SK-N-SH treated with all-trans-retinoic acid at 6 μM for 48 hours (cell line): ENCODE measurements at regions not wholly inside any gene's neighbourhood (a gene's known extent, or its start where the extent isn't known, plus 50 kb on each side); places are given as distances from the start of the nearest gene placed in this dataset.

ENCODE experiments used
- ESRRG ChIP-seq: fragments of 250-450 bp; sonication (Bioruptor Pico); IDR thresholded peaks from 2 replicates; pipeline ENCODE4 v1.6.1; 2021; ENCODE audit warnings: mild to moderate bottlenecking
- PPARA ChIP-seq: fragments of 250-450 bp; sonication (Bioruptor Pico); IDR thresholded peaks from 2 replicates; pipeline ENCODE4 v1.5.0; 2020; ENCODE audit warnings: mild to moderate bottlenecking, borderline replicate concordance
- SNAI2 ChIP-seq: fragments of 250-450 bp; sonication (Bioruptor Pico); IDR thresholded peaks from 2 replicates; pipeline ENCODE4 v1.5.0; 2020; ENCODE audit warnings: mild to moderate bottlenecking, moderate library complexity
- TOX ChIP-seq: fragments of 250-450 bp; sonication (Bioruptor Pico); IDR thresholded peaks from 2 replicates; pipeline ENCODE4 v1.8.0; 2021; ENCODE audit warnings: mild to moderate bottlenecking, moderate library complexity, borderline replicate concordance
- ZC3H10 ChIP-seq: fragments of 250-450 bp; sonication (Bioruptor Pico); IDR thresholded peaks from 2 replicates; pipeline ENCODE4 v1.5.1; 2021; ENCODE audit warnings: mild to moderate bottlenecking, moderate library complexity
- ZFP3 ChIP-seq: fragments of 250-450 bp; sonication (Bioruptor Pico); IDR thresholded peaks from 2 replicates; pipeline ENCODE4 v1.5.0; 2020; ENCODE audit warnings: mild to moderate bottlenecking, moderate library complexity
- ZFP30 ChIP-seq: fragments of 450-650 bp; formaldehyde crosslinking; IDR thresholded peaks from 2 replicates; pipeline ENCODE4 v1.5.0; 2022; ENCODE audit warnings: mild to moderate bottlenecking, moderate library complexity
- ZNF70 ChIP-seq: fragments of 450-650 bp; formaldehyde crosslinking; IDR thresholded peaks from 2 replicates; pipeline ENCODE4 v1.5.0; 2020; ENCODE audit warnings: mild to moderate bottlenecking, moderate library complexity
- TF ChIP-seq, protein P1 (sequence below): fragments of 250-450 bp; sonication (Bioruptor Pico); IDR thresholded peaks from 2 replicates; pipeline ENCODE4 v1.8.0; 2020; ENCODE audit warnings: mild to moderate bottlenecking, moderate library complexity, borderline replicate concordance

DNA sequence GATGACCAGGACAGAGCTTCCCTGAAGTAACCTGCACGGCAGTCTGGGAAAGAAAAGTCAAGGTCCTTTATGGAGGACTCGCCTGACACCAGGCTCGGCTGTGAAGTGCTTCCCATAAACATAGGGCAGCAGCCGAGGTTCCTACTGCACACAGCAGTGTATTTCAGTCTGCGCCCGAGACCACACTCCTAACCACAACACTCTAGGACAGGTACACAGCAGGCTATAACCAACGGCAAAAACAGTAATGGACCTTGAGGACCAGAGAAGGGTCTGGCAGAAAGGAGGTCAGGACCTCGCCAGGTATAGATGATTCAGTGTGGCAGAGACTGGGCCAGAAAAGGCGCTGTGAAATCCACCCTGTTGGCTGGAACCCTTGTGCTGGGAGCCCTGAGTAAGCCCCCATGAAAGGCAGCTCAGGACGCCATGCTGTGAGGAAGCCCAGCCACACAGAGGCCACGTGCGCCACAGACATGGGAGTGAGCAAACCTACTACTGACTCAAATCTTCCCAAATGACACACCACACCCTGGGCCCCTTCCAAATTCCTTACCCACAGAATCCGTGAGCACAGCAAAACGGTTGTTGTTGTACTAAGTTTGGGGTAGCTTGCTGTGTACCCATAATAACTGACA is 129.6 kb upstream of the CST7 start:
- TF ChIP-seq ESRRG (CRISPR knock-in tag) (no peak), ZC3H10 (no peak), ZFP30 (CRISPR knock-in tag) (no peak), ZNF70 (no peak), SNAI2 (CRISPR knock-in tag) (no peak), TOX (CRISPR knock-in tag) (no peak), ZFP3 (CRISPR knock-in tag) (no peak), PPARA (CRISPR knock-in tag) (no peak)
- TF ChIP-seq, protein P1, sequence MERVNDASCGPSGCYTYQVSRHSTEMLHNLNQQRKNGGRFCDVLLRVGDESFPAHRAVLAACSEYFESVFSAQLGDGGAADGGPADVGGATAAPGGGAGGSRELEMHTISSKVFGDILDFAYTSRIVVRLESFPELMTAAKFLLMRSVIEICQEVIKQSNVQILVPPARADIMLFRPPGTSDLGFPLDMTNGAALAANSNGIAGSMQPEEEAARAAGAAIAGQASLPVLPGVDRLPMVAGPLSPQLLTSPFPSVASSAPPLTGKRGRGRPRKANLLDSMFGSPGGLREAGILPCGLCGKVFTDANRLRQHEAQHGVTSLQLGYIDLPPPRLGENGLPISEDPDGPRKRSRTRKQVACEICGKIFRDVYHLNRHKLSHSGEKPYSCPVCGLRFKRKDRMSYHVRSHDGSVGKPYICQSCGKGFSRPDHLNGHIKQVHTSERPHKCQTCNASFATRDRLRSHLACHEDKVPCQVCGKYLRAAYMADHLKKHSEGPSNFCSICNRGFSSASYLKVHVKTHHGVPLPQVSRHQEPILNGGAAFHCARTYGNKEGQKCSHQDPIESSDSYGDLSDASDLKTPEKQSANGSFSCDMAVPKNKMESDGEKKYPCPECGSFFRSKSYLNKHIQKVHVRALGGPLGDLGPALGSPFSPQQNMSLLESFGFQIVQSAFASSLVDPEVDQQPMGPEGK (CRISPR knock-in tag), result no peak
